MG63 (cell line): ENCODE measurements at regions not wholly inside any gene's neighbourhood (a gene's known extent, or its start where the extent isn't known, plus 50 kb on each side); places are given as distances from the start of the nearest gene placed in this dataset.

Experiments used
- DNase-seq: peaks from one replicate; pipeline ENCODE4 v3.0.0-alpha.2; 2020
- H3K27me3 ChIP-seq: fragments of 250-450 bp; sonication (Bioruptor Pico); 2 replicates; pipeline ENCODE4 v1.5.1; 2020; ENCODE audit warnings: mild to moderate bottlenecking, moderate library complexity
- H3K36me3 ChIP-seq: fragments of 250-450 bp; sonication (Bioruptor Pico); 2 replicates; pipeline ENCODE4 v1.5.1; 2020; ENCODE audit warnings: mild to moderate bottlenecking, moderate library complexity
- H3K4me3 ChIP-seq: fragments of 250-450 bp; sonication (Bioruptor Pico); 2 replicates; pipeline ENCODE4 v1.5.1; 2020; ENCODE audit warnings: mild to moderate bottlenecking, moderate library complexity
- H3K9me3 ChIP-seq: fragments of 250-450 bp; sonication (Bioruptor Pico); 2 replicates; pipeline ENCODE4 v1.5.1; 2020; ENCODE audit warnings: mild to moderate bottlenecking, moderate library complexity

GRCh38 chr13:107234319-107235073, 666.6 kb upstream of the ARGLU1 start:
- no peaks in the 10 kb centered on the region for H3K27me3 ChIP-seq
- DNase-seq, result no peak
- no peaks in the 10 kb centered on the region for H3K36me3 ChIP-seq
- H3K4me3 ChIP-seq, result 0 out of 2 replicates have a peak overlapping the region, but pooled peaks have one; percentile 2
- H3K9me3 ChIP-seq, result no peaks in the 10 kb centered on the region

- no peaks in the 10 kb centered on the region for H3K27me3 ChIP-seq
- H3K36me3 ChIP-seq, result no peaks in the 10 kb centered on the region
- DNase-seq, result no peak
- no peaks in the 10 kb centered on the region for H3K9me3 ChIP-seq
- no peak overlapping the region for H3K4me3 ChIP-seq
Measured at GRCh38 chr13:107233541-107233940, 665.6 kb upstream of the ARGLU1 start.

DNA sequence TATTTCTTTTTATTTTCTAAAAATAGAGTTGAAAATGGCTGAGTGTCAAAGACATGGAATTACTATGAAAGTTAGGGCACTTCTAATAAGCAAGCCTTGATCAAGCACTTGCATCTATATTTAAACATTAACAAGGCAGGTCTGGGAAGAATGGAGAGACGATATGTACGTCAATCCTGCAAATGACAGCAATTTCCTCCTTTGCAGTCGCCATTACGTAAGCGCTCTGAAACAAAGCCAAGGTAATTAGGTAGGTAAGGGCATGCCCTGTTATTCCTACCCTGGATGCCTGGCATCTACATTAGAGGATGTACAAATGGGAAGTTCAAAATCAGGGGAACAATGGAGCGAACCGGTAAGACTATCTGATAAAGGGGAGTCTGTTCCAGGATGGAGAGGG, 664.0 kb upstream of the ARGLU1 start:
- Histone ChIP-seq H3K27me3 (no peaks in the 10 kb centered on the region), H3K4me3 (no peak overlapping the region), H3K9me3 (no peaks in the 10 kb centered on the region), H3K36me3 (no peaks in the 10 kb centered on the region)
- DNase-seq, result no peak

- no peak overlapping the region for H3K4me3 ChIP-seq
- H3K9me3 ChIP-seq, result no peaks in the 10 kb centered on the region
- H3K27me3 ChIP-seq, result no peaks in the 10 kb centered on the region
- no peaks in the 10 kb centered on the region for H3K36me3 ChIP-seq
- no peak for DNase-seq
Measured at GRCh38 chr13:107223867-107224266, 655.9 kb upstream of the ARGLU1 start.

- H3K4me3 ChIP-seq, result no peak overlapping the region
- no peaks in the 10 kb centered on the region for H3K36me3 ChIP-seq
- DNase-seq, result no peak
- H3K9me3 ChIP-seq, result no peaks in the 10 kb centered on the region
- no peaks in the 10 kb centered on the region for H3K27me3 ChIP-seq
Measured at GRCh38 chr13:107222597-107222996, 654.7 kb upstream of the ARGLU1 start.

- no peak overlapping the region for H3K4me3 ChIP-seq
- no peaks in the 10 kb centered on the region for H3K27me3 ChIP-seq
- no peaks in the 10 kb centered on the region for H3K9me3 ChIP-seq
- no peak for DNase-seq
- no peaks in the 10 kb centered on the region for H3K36me3 ChIP-seq
Measured at GRCh38 chr13:107220245-107220644, 652.3 kb upstream of the ARGLU1 start.

DNA sequence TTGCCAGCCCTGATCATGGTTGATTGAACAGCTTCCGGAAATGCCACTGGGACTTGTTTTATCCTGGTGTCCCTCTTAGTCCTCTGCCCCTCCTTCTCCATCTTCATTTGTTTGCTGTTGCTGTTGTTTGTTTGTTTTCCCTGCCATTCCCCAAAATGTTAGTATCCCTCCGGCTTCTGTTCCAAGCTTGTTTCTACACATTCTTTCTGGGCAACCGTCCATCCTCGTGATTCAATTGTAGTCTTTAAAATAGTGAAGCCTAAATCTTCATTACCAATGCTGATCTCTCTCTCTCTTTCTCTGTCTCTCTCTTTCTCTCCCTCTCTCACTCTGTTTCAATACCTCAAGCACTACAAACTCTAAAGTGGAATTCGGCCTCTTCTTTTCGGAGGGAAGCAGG, 649.3 kb upstream of the ARGLU1 start:
- Histone ChIP-seq H3K36me3 (no peaks in the 10 kb centered on the region), H3K9me3 (no peaks in the 10 kb centered on the region), H3K4me3 (no peak overlapping the region), H3K27me3 (no peaks in the 10 kb centered on the region)
- peak; percentile 46 for DNase-seq

DNA sequence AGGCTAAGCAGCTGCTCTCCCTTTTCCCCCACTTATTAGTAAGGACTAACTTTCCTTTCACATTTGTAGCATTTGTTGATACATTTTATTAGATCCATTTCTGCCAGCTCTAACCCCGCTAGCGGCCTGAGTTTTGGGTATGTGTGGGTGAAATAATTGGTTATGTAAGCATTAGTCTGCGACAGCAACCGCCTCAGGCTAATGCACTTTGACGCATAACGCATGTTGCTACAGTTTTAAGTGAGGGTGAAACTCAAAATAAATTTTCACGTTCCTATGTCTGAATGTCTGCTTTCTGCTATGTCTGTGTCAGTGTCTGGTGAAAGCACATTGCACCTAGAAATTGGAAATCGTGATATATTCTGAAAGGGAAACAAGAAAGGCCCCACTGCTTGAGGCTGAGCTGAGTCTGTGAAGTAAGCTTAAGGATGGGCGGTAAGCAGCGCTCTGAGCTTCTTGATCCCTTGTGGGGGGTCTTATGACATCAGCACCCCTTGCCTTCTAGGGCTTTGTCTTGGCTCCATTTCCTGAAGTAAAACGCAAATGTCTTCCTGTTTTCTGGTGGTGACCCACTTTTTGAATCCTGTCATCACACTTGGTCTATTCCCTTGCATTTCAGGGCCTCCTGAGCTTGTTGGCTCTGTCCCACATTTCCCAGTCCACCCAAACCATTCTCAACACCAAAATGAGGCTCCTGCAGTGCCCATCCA, 648.3 kb upstream of the ARGLU1 start:
- Histone ChIP-seq H3K4me3 (no peak overlapping the region), H3K9me3 (no peaks in the 10 kb centered on the region), H3K36me3 (no peaks in the 10 kb centered on the region), H3K27me3 (no peaks in the 10 kb centered on the region)
- peak; percentile 53 for DNase-seq

GRCh38 chr13:107211073-107211472, 643.1 kb upstream of the ARGLU1 start:
- H3K27me3 ChIP-seq, result no peaks in the 10 kb centered on the region
- H3K36me3 ChIP-seq, result no peaks in the 10 kb centered on the region
- DNase-seq, result peak; percentile 75
- no peaks in the 10 kb centered on the region for H3K9me3 ChIP-seq
- no peak overlapping the region for H3K4me3 ChIP-seq

GRCh38 chr13:107210723-107211030, 642.7 kb upstream of the ARGLU1 start:
- H3K9me3 ChIP-seq, result no peaks in the 10 kb centered on the region
- H3K36me3 ChIP-seq, result no peaks in the 10 kb centered on the region
- DNase-seq, result no peak
- no peaks in the 10 kb centered on the region for H3K27me3 ChIP-seq
- no peak overlapping the region for H3K4me3 ChIP-seq

GRCh38 chr13:107209824-107210722, 642.1 kb upstream of the ARGLU1 start:
- Histone ChIP-seq H3K27me3 (no peaks in the 10 kb centered on the region), H3K4me3 (no peak overlapping the region), H3K36me3 (no peaks in the 10 kb centered on the region), H3K9me3 (no peaks in the 10 kb centered on the region)
- no peak for DNase-seq

- DNase-seq, result no peak
- H3K4me3 ChIP-seq, result no peak overlapping the region
- no peaks in the 10 kb centered on the region for H3K27me3 ChIP-seq
- no peaks in the 10 kb centered on the region for H3K9me3 ChIP-seq
- no peaks in the 10 kb centered on the region for H3K36me3 ChIP-seq
Measured at GRCh38 chr13:107208889-107209288, 641.0 kb upstream of the ARGLU1 start.

GRCh38 chr13:107205318-107206104, 637.6 kb upstream of the ARGLU1 start:
- no peaks in the 10 kb centered on the region for H3K9me3 ChIP-seq
- DNase-seq, result peak; percentile 52
- no peaks in the 10 kb centered on the region for H3K27me3 ChIP-seq
- no peak overlapping the region for H3K4me3 ChIP-seq
- no peaks in the 10 kb centered on the region for H3K36me3 ChIP-seq

GRCh38 chr13:107203146-107203847, 635.4 kb upstream of the ARGLU1 start:
- Histone ChIP-seq H3K27me3 (no peaks in the 10 kb centered on the region), H3K36me3 (no peaks in the 10 kb centered on the region), H3K9me3 (no peaks in the 10 kb centered on the region), H3K4me3 (no peak overlapping the region)
- DNase-seq, result no peak

- no peaks in the 10 kb centered on the region for H3K27me3 ChIP-seq
- no peak for DNase-seq
- no peaks in the 10 kb centered on the region for H3K9me3 ChIP-seq
- no peak overlapping the region for H3K4me3 ChIP-seq
- no peaks in the 10 kb centered on the region for H3K36me3 ChIP-seq
Measured at GRCh38 chr13:107202371-107203023, 634.6 kb upstream of the ARGLU1 start.

GRCh38 chr13:107200491-107200890, 632.6 kb upstream of the ARGLU1 start:
- H3K9me3 ChIP-seq, result no peaks in the 10 kb centered on the region
- no peaks in the 10 kb centered on the region for H3K36me3 ChIP-seq
- no peak overlapping the region for H3K4me3 ChIP-seq
- no peaks in the 10 kb centered on the region for H3K27me3 ChIP-seq
- peak; percentile 40 for DNase-seq
